ENCODE measurements at regions not wholly inside any gene's neighbourhood (a gene's known extent, or its start where the extent isn't known, plus 50 kb on each side); places are given as distances from the start of the nearest gene placed in this dataset.

DNA sequence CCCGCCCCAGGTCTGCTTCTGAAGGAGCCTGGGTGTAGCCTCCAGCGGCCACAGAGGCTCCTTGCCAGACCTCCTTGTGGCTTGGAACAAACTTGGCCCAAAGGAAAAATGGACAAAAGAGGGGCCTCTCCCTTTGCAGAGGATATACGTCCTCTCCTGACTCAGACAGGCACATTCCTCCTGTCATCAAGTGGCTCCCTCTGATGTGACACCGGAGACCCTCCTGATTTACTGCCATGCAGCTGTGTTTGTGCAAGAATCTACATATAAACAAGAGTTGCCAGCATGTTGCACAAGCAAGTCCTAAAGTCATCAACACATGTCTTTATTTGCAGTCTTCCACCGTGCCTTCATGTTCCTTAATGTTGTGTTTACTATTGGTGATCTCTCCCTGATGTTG lies 54.1 kb upstream of the F3 start:
- no peak overlapping the region for H3K4me2 ChIP-seq
- H3K36me3 Mint-ChIP-seq, result no peaks in the 10 kb centered on the region
- H3K27me3 ChIP-seq, result no peaks in the 10 kb centered on the region
- peaks cover 35% of the 10 kb centered on the region for H3K4me1 ChIP-seq
- no peak overlapping the region for H3K9ac ChIP-seq
- H3K9me3 Mint-ChIP-seq, result no peaks in the 10 kb centered on the region
- peaks cover 6% of the 10 kb centered on the region for H3K27me3 Mint-ChIP-seq (ENCODE audit: insufficient read depth, low read depth)
- peaks cover 44% of the 10 kb centered on the region for H3K4me1 Mint-ChIP-seq
- H4K20me1 ChIP-seq (ENCODE audit: low read depth), result no peaks in the 10 kb centered on the region
- H3K79me2 ChIP-seq (ENCODE audit: low read depth), result no peaks in the 10 kb centered on the region
- H3K36me3 ChIP-seq, result no peaks in the 10 kb centered on the region
- no peak overlapping the region for H3K27ac Mint-ChIP-seq
- no peak for DNase-seq (ENCODE audit: low spot score)
- H3K4me3 Mint-ChIP-seq, result no peak overlapping the region
- no peak overlapping the region for H2AFZ ChIP-seq (replicated peaks)
- TF ChIP-seq, protein P1, sequence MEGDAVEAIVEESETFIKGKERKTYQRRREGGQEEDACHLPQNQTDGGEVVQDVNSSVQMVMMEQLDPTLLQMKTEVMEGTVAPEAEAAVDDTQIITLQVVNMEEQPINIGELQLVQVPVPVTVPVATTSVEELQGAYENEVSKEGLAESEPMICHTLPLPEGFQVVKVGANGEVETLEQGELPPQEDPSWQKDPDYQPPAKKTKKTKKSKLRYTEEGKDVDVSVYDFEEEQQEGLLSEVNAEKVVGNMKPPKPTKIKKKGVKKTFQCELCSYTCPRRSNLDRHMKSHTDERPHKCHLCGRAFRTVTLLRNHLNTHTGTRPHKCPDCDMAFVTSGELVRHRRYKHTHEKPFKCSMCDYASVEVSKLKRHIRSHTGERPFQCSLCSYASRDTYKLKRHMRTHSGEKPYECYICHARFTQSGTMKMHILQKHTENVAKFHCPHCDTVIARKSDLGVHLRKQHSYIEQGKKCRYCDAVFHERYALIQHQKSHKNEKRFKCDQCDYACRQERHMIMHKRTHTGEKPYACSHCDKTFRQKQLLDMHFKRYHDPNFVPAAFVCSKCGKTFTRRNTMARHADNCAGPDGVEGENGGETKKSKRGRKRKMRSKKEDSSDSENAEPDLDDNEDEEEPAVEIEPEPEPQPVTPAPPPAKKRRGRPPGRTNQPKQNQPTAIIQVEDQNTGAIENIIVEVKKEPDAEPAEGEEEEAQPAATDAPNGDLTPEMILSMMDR (IDR thresholded peaks at IDR 0.05), result no peak
- no peak for TF ChIP-seq EZH2phosphoT487 (IDR thresholded peaks at IDR 0.05)
- no peak for TF ChIP-seq EZH2 (IDR thresholded peaks at IDR 0.05)
- H3K4me3 ChIP-seq, result no peak overlapping the region
- H3F3A ChIP-seq (ENCODE audit: low read depth), result peaks cover 22% of the 10 kb centered on the region
- H3K27ac ChIP-seq, result no peak overlapping the region
- no peaks in the 10 kb centered on the region for H3K9me3 ChIP-seq (ENCODE audit: low read depth)

DNA sequence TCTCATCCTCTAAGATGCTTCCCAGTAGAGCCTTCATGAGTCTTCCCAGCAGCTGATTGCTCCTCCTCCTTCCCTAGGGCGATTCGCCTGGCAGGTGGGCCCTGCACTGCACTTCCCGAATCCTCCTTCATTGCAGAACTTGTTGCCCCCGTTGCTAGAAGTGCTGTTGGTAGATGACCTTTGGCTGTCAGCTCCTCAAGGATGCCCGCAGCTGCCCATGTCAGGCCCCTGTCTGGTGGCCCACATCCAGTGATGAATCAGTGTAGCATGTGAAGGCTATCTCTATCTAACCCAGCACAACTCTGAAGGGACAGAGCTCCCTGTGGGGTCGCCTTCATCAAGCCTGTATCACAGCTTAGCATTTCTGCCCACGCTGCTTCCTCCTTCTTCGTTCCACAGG lies 52.1 kb upstream of the F3 start:
- Histone ChIP-seq H3K79me2 (ENCODE audit: low read depth) (no peaks in the 10 kb centered on the region), H2AFZ (replicated peaks) (no peak overlapping the region), H3K27ac (no peak overlapping the region), H3K4me2 (no peak overlapping the region), H4K20me1 (ENCODE audit: low read depth) (no peaks in the 10 kb centered on the region), H3K9me3 (ENCODE audit: low read depth) (no peaks in the 10 kb centered on the region), H3F3A (ENCODE audit: low read depth) (peaks cover 22% of the 10 kb centered on the region), H3K4me1 (peaks cover 35% of the 10 kb centered on the region), H3K9ac (no peak overlapping the region), H3K4me3 (no peak overlapping the region), H3K27me3 (no peaks in the 10 kb centered on the region), H3K36me3 (no peaks in the 10 kb centered on the region)
- peak overlapping the region; percentile 98 for H3K27ac Mint-ChIP-seq
- DNase-seq (ENCODE audit: low spot score), result no peak
- H3K4me1 Mint-ChIP-seq, result peaks cover 53% of the 10 kb centered on the region
- no peaks in the 10 kb centered on the region for H3K9me3 Mint-ChIP-seq
- H3K27me3 Mint-ChIP-seq (ENCODE audit: insufficient read depth, low read depth), result peaks cover 6% of the 10 kb centered on the region
- H3K36me3 Mint-ChIP-seq, result no peaks in the 10 kb centered on the region
- TF ChIP-seq, protein P1 (IDR thresholded peaks at IDR 0.05), result no peak
- TF ChIP-seq EZH2 (IDR thresholded peaks at IDR 0.05) (no peak), EZH2phosphoT487 (IDR thresholded peaks at IDR 0.05) (no peak)
- H3K4me3 Mint-ChIP-seq, result peak overlapping the region; percentile 26

DNA sequence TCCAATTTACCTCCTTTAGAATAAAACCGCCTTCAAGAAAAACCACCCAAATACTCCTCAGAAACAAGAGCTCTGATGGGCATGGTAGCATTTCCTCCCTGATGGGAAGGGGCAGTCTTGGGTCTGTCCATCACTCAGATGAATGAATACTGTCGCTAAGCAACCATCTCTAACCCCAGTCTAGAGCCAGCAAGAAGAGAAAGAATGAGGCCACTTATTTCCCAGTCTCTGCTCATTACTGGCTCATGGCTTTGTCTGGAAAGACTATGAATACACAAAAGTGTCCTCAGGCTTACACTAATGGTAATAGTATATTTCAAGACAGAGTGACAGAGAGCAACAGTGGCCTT lies 51.0 kb upstream of the F3 start:
- H2AFZ ChIP-seq (replicated peaks), result no peak overlapping the region
- peak overlapping the region; percentile 98 for H3K27ac Mint-ChIP-seq
- no peak overlapping the region for H3K9ac ChIP-seq
- no peaks in the 10 kb centered on the region for H3K36me3 ChIP-seq
- peak; percentile 82 for DNase-seq (ENCODE audit: low spot score)
- TF ChIP-seq EZH2phosphoT487 (IDR thresholded peaks at IDR 0.05), result no peak
- TF ChIP-seq EZH2 (IDR thresholded peaks at IDR 0.05), result no peak
- TF ChIP-seq, protein P1 (IDR thresholded peaks at IDR 0.05), result no peak
- H3K4me2 ChIP-seq, result peak overlapping the region; percentile 45
- no peaks in the 10 kb centered on the region for H3K27me3 ChIP-seq
- H3K36me3 Mint-ChIP-seq, result no peaks in the 10 kb centered on the region
- H3K79me2 ChIP-seq (ENCODE audit: low read depth), result no peaks in the 10 kb centered on the region
- peaks cover 53% of the 10 kb centered on the region for H3K4me1 Mint-ChIP-seq
- peak overlapping the region; percentile 61 for H3K4me3 Mint-ChIP-seq
- no peaks in the 10 kb centered on the region for H4K20me1 ChIP-seq (ENCODE audit: low read depth)
- no peaks in the 10 kb centered on the region for H3K9me3 ChIP-seq (ENCODE audit: low read depth)
- H3K4me3 ChIP-seq, result no peak overlapping the region
- peaks cover 35% of the 10 kb centered on the region for H3K4me1 ChIP-seq
- H3F3A ChIP-seq (ENCODE audit: low read depth), result peaks cover 22% of the 10 kb centered on the region
- H3K27me3 Mint-ChIP-seq (ENCODE audit: insufficient read depth, low read depth), result peaks cover 6% of the 10 kb centered on the region
- H3K9me3 Mint-ChIP-seq, result no peaks in the 10 kb centered on the region
- H3K27ac ChIP-seq, result peak overlapping the region; percentile 95
